Ovary (tissue), 3 donors: ENCODE measurements at regions not wholly inside any gene's neighbourhood (a gene's known extent, or its start where the extent isn't known, plus 50 kb on each side); places are given as distances from the start of the nearest gene placed in this dataset.

Experiments
- CTCF ChIP-seq, 3 donors: fragments of 450-650 bp in 2 of 3; fragments of 200-600 bp in 1 of 3; IDR thresholded peaks; one replicate each; pipeline versions ENCODE4 v1.5.1 to v1.8.0; 2016 to 2022; ENCODE audit warnings: antibody characterized with exemption in 3 of 3, mild to moderate bottlenecking in 1 of 3
- POLR2A ChIP-seq: fragments of 450-650 bp; IDR thresholded peaks from one replicate; pipeline ENCODE4 v1.6.1; 2017; ENCODE audit warnings: antibody characterized with exemption, mild to moderate bottlenecking, moderate library complexity
- donor health status: DM: no; HTN: no; CAD: no.

GRCh38 chr2:62354771-62355561 is 151.0 kb downstream of the TMEM17 start:
- no peak for TF ChIP-seq CTCF (IDR thresholded peaks at IDR 0.05)
- TF ChIP-seq POLR2A = no peak
